ENCODE measurements at regions not wholly inside any gene's neighbourhood (a gene's known extent, or its start where the extent isn't known, plus 50 kb on each side); places are given as distances from the start of the nearest gene placed in this dataset.
"Not testable (repeated sequence)": the region's sequence is repeated elsewhere in the genome, so short reads cannot be mapped to it uniquely, and the experiment has no call there.

DNA sequence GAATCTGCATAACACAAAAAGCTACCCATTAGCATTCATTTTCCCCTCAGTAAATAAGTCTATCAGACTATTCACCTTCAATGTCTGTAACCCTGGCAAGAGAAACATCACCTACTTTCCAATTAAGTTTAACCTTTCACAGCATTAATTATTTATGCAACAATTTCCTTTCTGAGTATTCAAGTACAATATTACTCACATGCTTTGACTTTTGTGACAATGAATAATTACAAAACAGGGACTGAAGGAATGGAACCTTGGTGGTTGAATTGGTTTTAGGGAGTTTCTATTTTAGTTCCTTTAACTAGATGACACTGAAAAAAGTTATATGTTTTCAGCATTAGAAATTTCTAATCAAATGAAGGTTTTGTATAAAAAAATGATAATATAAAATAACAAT lies 932.3 kb upstream of the EPHA5 start:
- DNase-seq (ENCODE audit: low read depth) = no peak

DNA sequence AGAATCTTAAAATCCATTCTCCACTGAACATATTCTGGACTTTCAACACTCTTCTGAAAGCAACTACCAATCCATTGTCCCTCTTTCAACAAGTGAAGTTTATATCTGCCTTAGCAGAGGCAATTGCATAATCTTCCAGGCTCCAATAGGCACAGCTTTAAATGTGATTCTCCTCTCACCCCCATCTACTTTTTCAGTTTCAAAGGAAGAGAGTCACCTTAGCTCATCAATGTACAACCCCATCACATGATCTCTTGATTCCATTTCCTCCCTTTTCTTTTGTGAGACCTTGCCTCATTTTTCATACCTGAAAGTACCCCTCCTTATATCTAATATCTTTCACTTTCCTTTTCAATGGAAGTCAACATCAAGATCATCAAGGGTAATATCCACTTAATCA lies 921.7 kb upstream of the EPHA5 start:
- no peak for DNase-seq (ENCODE audit: low read depth)

DNA sequence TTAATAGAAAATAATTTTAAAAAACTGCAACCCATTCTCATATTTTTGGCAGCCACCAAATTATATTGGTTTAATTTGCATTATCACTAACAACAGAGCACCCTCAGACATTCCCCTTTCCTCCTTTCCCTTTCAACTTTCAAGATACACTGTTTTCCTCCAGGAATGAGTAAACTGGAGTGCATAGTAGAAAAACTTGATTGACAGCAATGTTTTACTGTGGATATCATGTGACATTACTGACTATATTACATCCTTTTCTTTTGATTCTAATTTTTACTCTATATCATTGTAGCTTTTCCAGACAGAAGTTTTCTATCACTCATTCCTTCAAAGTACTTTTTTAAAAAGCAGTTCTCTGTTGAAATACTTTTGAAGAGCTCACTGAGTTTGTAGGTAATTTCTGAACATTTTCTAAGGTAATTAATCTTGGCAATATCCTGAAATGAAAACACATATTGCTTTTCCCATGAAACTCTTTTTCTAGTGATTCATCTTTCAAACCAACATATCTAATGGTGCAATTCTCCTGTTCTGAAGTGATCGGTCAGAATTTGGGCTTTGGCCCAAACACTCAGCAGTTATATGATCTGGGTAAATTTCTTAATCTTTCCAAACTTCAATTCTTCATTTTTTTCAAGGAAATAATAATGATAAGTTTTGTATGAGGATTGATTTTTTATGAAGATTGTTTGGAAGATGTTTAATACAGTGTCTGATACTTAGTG lies 920.4 kb upstream of the EPHA5 start:
- DNase-seq (ENCODE audit: low read depth) = no peak

DNA sequence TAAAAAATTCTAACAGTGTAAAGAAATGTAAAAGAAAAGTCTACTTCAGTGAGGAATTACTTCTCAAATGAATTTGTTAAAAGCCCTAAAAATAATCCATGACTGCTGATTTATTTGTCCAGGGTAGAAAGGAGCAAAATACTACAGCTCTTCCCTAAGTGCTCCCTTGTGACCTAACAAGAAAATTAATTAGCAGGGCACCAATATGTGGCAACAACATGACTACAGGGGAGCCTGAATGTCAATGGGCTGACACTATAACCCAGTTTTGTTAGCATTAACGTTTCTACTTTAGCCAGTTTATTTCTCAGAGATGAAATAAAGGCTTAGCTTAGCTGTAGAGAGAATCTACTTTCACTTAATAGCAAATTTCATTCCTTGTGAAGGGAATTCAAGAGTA lies 918.9 kb upstream of the EPHA5 start:
- DNase-seq (ENCODE audit: low read depth) = no peak

- no peak for DNase-seq (ENCODE audit: low read depth)
Observed at GRCh38 chr4:66585767-66586166, 915.5 kb upstream of the EPHA5 start.

GRCh38 chr4:66577922-66578321 lies 907.6 kb upstream of the EPHA5 start:
- DNase-seq (ENCODE audit: low read depth) = no peak

GRCh38 chr4:66575008-66575696 lies 904.9 kb upstream of the EPHA5 start:
- no peak for DNase-seq (ENCODE audit: low read depth)

DNA sequence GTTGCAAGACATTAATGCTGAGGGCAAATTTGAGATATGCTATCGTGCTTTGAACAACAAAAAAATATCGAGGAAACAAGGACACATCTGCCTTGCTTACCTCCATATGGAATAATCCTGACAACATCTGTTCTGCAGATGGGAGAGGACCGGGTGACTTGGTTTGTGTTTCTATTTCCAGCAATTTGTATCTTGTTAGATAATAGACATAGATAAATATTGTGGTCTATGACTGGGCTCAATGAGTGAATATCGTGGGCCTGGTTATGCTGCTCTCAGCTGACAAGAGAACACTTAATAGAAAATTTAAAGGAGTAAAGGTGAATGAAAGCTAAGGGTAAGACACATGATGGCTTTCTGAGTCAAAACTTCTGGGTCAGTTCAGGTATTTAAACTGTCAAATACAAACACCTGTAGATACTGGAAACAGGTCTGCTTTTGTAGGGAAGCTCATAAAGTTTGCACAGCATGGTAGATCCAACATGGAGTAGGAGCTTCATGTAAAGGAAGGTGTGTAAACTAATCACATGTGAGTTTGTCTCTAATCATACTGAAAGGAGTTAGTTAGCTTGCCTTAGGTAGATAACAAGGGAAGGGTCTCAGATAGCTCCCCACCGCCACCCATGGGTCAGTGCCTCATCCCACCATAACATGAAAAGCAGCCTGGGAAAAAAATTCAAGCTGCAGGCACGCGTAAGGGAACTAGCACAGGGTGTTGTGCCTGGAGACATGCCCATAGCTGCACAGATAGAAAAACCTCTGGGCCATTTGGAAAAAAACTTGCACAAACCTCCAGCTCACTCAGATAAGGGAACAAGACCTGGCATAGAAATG lies 904.1 kb upstream of the EPHA5 start:
- DNase-seq (ENCODE audit: low read depth) = no peak

- no peak for DNase-seq (ENCODE audit: low read depth)
Observed at GRCh38 chr4:66572949-66573348, 902.7 kb upstream of the EPHA5 start.

GRCh38 chr4:66571145-66571695 lies 900.9 kb upstream of the EPHA5 start:
- DNase-seq (ENCODE audit: low read depth) = no peak

- no peak for DNase-seq (ENCODE audit: low read depth)
Observed at GRCh38 chr4:66569228-66569627, 898.9 kb upstream of the EPHA5 start.

DNA sequence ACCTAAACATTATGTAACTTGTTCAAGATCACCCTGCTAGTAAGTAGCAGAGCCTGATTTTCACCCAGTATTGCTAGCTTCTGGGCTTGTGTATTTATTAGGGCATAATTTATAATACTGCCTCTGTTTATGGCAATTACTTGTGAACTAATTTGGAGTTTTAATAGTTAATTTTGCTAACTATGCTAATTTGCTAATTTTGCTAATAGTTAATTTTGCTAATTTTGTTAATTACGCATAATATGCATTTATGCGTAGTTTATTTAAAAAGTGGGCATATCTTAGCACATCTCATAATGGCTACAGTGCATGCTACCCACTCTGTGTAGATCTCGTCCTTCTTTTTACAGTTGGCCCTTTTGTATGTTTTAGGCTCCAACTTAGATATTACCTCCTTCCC lies 898.1 kb upstream of the EPHA5 start:
- no peak for DNase-seq (ENCODE audit: low read depth)

DNA sequence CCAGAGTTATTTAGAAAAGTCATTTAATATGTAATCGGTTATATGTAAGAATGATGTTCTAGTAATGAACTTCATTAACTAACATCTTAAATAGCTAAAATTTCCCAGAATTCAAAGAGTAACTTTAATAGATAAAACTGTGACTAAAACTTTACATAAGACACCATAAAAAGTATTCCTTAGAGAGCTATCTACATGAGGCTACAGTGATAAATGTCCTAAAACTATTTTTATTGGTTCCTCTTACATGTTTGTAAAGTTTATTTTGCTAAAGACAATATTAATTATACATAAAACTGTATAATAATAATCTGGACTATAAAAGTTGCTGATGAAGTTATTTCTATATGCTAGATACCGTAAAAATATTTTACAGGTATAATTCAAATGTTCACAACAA lies 897.7 kb upstream of the EPHA5 start:
- no peak for DNase-seq (ENCODE audit: low read depth)

GRCh38 chr4:66567551-66567950 lies 897.3 kb upstream of the EPHA5 start:
- DNase-seq (ENCODE audit: low read depth) = no peak

DNA sequence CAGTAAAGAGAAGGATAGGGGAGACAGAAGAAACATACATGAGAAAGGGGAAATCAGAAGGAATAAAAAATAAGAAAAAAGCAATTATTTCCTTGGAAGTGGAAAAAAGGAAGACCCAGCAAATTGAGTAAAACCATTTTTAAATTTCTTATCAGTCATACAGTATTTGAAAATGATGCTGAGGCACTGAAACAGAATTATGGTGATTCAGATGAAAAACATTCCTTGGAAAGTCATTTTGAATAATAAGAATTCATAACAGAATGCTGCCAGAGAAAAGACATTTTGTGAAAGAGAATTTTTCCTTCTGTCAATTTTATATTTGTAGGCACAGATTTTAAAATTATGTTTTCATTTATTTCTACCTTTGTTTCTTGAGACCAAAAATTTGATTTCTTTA lies 895.5 kb upstream of the EPHA5 start:
- DNase-seq (ENCODE audit: low read depth) = no peak

GRCh38 chr4:66564901-66565651 lies 894.8 kb upstream of the EPHA5 start:
- DNase-seq (ENCODE audit: low read depth) = no peak

DNA sequence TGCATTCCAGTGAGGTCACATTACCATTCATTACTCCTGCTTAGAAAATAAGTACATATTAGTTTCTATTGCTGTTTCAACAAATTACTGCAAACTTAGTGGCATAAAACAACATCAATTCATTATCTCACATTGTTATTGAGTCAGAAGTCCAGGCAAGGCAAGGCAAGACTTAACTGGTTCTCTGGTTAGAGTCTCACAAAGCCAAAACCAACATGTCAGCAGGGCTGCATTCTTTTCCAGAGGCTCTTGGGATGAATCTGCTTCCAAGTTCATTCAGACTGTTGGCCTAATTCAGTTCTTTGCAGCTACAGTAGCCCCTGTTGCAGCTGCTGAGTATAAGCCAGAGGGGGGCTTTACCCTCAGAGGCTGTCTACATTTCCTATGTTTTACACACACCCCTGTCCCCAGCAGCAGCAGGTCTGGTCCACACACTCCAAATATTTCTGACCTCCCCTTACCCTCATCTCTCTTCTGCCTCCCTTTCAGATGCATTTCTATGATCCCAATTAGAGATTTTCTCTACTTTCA lies 892.1 kb upstream of the EPHA5 start:
- no peak for DNase-seq (ENCODE audit: low read depth)

GRCh38 chr4:66561465-66562053 lies 891.3 kb upstream of the EPHA5 start:
- DNase-seq (ENCODE audit: low read depth) = not testable (repeated sequence)

DNA sequence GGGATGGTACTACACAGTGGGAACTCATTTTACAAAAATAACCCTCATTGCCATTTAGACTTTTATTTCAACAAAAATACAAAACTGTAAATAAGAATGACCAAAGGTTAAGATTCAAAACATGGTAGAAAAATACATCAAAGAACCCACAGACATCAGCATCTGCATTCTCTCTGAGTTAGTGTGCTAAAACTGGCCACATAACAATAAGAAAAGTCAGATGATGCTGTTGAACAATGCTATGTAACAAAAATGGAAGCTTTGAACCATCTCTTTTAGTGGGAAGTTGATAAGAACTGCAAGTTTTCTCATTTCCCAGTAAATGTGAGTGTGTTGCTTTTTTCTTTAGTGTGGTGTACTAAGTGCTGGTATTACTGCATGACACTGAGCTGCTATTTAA lies 888.4 kb upstream of the EPHA5 start:
- no peak for DNase-seq (ENCODE audit: low read depth)

DNA sequence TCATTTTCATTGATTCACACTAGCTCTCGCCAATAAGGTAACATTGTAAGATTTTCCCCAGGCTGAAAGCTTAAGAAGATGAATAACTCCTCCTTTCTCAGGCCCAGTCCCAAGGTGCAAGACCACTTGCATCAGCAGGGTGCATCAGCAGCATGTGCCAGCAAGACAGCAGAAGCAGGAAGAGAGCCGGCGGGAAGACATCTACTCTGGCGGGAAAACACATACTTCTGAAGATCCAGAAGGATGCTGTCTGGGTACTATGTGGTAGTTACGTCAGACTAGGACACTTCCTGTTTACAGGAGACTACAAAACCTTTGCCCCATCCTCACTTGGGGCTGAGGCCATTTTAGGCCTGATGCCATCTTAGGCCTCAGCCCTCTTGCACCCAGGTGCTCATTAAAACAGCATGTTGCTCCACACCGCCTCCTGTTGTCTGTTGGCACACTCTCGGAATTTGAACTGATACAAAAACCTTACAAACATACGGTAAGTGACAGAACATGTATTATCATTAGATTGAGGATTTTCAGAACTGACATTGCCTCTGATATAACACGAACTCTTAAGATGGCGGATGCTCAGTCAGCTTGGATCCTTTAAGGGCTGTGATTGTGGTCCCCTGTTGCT lies 886.5 kb upstream of the EPHA5 start:
- DNase-seq (ENCODE audit: low read depth) = no peak

- no peak for DNase-seq (ENCODE audit: low read depth)
Observed at GRCh38 chr4:66555301-66555700, 885.0 kb upstream of the EPHA5 start.

Measured in stimulated activated CD8-positive, alpha-beta memory T cell treated with anti-CD3 and anti-CD28 coated beads, Interleukin-15, amount 100 ng/mL, for 24 hours (primary cell).